PC-9 (cell line): ENCODE measurements at regions not wholly inside any gene's neighbourhood (a gene's known extent, or its start where the extent isn't known, plus 50 kb on each side); places are given as distances from the start of the nearest gene placed in this dataset.

Experiments used
- BruUV-seq: library from RNA; stranded (reverse); fragments of 400-500 nt; replicated peaks from 2 replicates; lab custom pipeline; 2021; lab: Mats Ljungman, UMichigan
- CTCF ChIA-PET: fragments of 300-600 bp; sonication (Branson Sonifier 250); formaldehyde crosslinking; loops from one replicate; lab custom pipeline; 2022; ENCODE audit warnings: antibody characterized with exemption; lab: Charles Lee
- POLR2A ChIA-PET: fragments of 300-600 bp; sonication (Branson Sonifier 250); formaldehyde crosslinking; loops from one replicate; lab custom pipeline; 2022; ENCODE audit warnings: antibody characterized with exemption; ENCODE audit not compliant: unreplicated experiment; lab: Charles Lee
- DNase-seq, 2 experiments: peaks; one replicate each; pipeline versions ENCODE4 v3.0.0 to v3.0.0-alpha.2; 2015 to 2022; ENCODE audit warnings: mixed read lengths in 1 of 2
- H2AFZ ChIP-seq: fragments of 200-600 bp; sonication (generic); 2 replicates; pipeline ENCODE4 v1.8.1; 2017; ENCODE audit warnings: antibody characterized with exemption
- H3F3A ChIP-seq: fragments of 200-600 bp; sonication (generic); 2 replicates; pipeline ENCODE4 v1.8.1; 2017; ENCODE audit warnings: antibody characterized with exemption, mild to moderate bottlenecking, low read depth; ENCODE audit not compliant: insufficient read depth
- H3K27ac ChIP-seq: fragments of 200-600 bp; sonication (generic); 2 replicates; pipeline ENCODE4 v1.6.1; 2016; ENCODE audit warnings: mixed run types
- H3K27me3 ChIP-seq: fragments of 200-600 bp; sonication (generic); 2 replicates; pipeline ENCODE4 v1.6.1; 2016; ENCODE audit warnings: low read depth, mixed run types; ENCODE audit not compliant: insufficient read depth
- H3K36me3 ChIP-seq: fragments of 200-600 bp; sonication (generic); 2 replicates; pipeline ENCODE4 v1.6.1; 2016; ENCODE audit warnings: low read depth, mixed run types
- H3K4me1 ChIP-seq: fragments of 200-600 bp; sonication (generic); replicated peaks from 2 replicates; pipeline ENCODE4 v1.6.1; 2016; ENCODE audit warnings: mixed run types; ENCODE audit not compliant: insufficient read depth
- H3K4me2 ChIP-seq: fragments of 200-600 bp; sonication (generic); 2 replicates; pipeline ENCODE4 v1.6.1; 2017; ENCODE audit warnings: mixed run types
- H3K4me3 ChIP-seq: fragments of 200-600 bp; sonication (generic); 2 replicates; pipeline ENCODE4 v1.6.1; 2016; ENCODE audit warnings: mixed run types
- H3K79me2 ChIP-seq: fragments of 200-600 bp; sonication (generic); 2 replicates; pipeline ENCODE4 v1.6.1; 2017; ENCODE audit warnings: low read depth, mixed run types
- H3K9me2 ChIP-seq: fragments of 200-600 bp; sonication (generic); 2 replicates; pipeline ENCODE4 v1.8.1; 2017; ENCODE audit warnings: mild to moderate bottlenecking; ENCODE audit not compliant: insufficient read depth
- H3K9me3 ChIP-seq: fragments of 200-600 bp; sonication (generic); 2 replicates; pipeline ENCODE4 v1.8.1; 2016; ENCODE audit warnings: low read depth; ENCODE audit not compliant: insufficient read depth
- H4K20me1 ChIP-seq: fragments of 200-600 bp; sonication (generic); 2 replicates; pipeline ENCODE4 v1.8.1; 2017; ENCODE audit not compliant: insufficient read depth
- EZH2 ChIP-seq: fragments of 200-600 bp; sonication (generic); IDR thresholded peaks from 2 replicates; pipeline ENCODE4 v1.8.0; 2017; ENCODE audit warnings: antibody characterized with exemption, low read depth
- intact Hi-C: fragments of 100-400 bp; cut with micrococcal nuclease; formaldehyde crosslinking; loops from one replicate; pipeline ENCODE4 v1.10.0; 2022; ENCODE audit not compliant: unreplicated experiment
- TF ChIP-seq, protein P1 (sequence below): fragments of 200-600 bp; sonication (generic); conservative IDR thresholded peaks from 2 replicates; pipeline ENCODE4 v1.6.1; 2017; ENCODE audit warnings: mixed run types, antibody characterized with exemption, mild to moderate bottlenecking, moderate library complexity

DNA sequence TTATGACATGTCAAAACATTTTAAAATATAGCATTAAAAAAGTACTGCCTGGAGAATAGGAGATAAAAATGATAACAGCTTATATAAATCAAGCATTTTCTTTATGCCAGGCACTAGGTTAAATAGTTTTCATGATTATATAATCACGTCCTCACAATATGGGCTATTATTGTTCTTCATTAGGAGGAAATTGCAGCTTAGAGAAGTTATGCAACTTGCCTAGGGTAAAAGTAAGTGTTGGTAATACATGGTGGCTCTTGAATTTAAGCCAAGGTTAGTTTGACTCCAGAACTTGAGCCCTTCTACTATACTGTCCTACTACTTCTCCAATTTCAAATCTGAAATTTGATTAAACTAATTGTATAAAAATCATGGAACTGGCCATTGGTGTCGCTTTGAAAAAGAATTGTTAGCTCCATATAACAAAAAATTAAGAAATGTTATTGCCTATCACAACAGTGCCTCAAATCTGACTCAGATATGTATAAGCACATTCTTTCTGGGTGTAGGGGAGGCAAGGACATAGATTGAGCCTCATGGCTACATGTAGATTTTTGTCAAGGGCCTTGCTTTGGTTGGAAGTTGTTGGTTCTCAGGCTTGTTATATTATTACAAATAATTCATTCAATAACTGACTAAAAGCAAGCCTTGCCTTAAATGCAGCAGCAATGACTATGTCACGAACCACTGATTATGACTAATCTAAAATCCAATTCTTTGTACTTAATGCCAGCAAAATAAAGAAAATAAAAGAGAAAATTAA is 223.5 kb upstream of the DAB2 start:
- Histone ChIP-seq H3K36me3 (no peaks in the 10 kb centered on the region), H3K4me1 (0 out of 2 replicates have a peak, but pooled peaks cover 4% of the 10 kb centered on the region), H3K27ac (no peak overlapping the region), H3K4me3 (no peak overlapping the region), H2AFZ (no peak overlapping the region), H3K9me2 (no peaks in the 10 kb centered on the region), H3K27me3 (no peaks in the 10 kb centered on the region), H3F3A (no peaks in the 10 kb centered on the region), H4K20me1 (no peaks in the 10 kb centered on the region), H3K9me3 (no peaks in the 10 kb centered on the region; the same call in 1 of the 2 replicates), H3K4me2 (no peak overlapping the region), H3K79me2 (no peaks in the 10 kb centered on the region)
- ChIA-PET POLR2A (interaction anchor here (0.9 kb wide), 1 partner anchor 1510 kb away, joined by 9 read pairs; no protein-coding TSS in a partner anchor), CTCF (interaction anchor here (1.0 to 1.3 kb wide), 2 partner anchors 28 to 43 kb away, joined by 4 read pairs; no protein-coding TSS in a partner anchor)
- BruUV-seq = no TSS peak
- intact Hi-C loops = loop anchor here (2.0 to 5.0 kb wide), 4 partner anchors 47 to 1089 kb away; no protein-coding TSS in a partner anchor
- TF ChIP-seq, protein P1, sequence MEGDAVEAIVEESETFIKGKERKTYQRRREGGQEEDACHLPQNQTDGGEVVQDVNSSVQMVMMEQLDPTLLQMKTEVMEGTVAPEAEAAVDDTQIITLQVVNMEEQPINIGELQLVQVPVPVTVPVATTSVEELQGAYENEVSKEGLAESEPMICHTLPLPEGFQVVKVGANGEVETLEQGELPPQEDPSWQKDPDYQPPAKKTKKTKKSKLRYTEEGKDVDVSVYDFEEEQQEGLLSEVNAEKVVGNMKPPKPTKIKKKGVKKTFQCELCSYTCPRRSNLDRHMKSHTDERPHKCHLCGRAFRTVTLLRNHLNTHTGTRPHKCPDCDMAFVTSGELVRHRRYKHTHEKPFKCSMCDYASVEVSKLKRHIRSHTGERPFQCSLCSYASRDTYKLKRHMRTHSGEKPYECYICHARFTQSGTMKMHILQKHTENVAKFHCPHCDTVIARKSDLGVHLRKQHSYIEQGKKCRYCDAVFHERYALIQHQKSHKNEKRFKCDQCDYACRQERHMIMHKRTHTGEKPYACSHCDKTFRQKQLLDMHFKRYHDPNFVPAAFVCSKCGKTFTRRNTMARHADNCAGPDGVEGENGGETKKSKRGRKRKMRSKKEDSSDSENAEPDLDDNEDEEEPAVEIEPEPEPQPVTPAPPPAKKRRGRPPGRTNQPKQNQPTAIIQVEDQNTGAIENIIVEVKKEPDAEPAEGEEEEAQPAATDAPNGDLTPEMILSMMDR = no peak
- no peak for TF ChIP-seq EZH2
- no peak for DNase-seq

DNA sequence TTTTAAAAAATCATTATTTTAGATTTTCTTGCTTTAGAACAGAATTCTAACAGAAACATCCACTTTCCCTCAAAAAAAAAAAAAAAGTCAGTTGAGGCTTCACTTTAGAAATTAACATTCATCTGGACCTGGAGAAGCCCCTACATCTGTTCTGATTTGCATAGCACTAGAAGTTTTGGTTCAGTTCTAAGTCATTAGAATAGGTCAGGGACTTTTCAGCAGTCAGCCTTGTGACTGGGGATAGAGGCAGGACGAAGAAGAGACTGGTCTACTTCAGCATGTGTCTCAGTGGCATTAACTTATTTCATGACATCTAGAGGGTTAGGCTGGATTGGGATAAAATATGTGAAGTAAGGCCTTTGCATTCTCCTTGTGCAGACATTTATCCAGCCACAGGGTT is 215.8 kb upstream of the DAB2 start:
- Histone ChIP-seq H3K27ac (no peak overlapping the region; the same call in 1 of the 2 replicates), H3F3A (peaks cover 11% of the 10 kb centered on the region), H3K9me3 (no peaks in the 10 kb centered on the region), H4K20me1 (no peaks in the 10 kb centered on the region), H3K36me3 (no peaks in the 10 kb centered on the region), H3K4me2 (no peak overlapping the region), H3K27me3 (no peaks in the 10 kb centered on the region), H2AFZ (no peak overlapping the region), H3K4me1 (peaks cover 28% of the 10 kb centered on the region), H3K9me2 (no peaks in the 10 kb centered on the region), H3K79me2 (no peaks in the 10 kb centered on the region), H3K4me3 (no peak overlapping the region)
- ChIA-PET POLR2A (no interaction called here), CTCF (interaction anchor here (0.7 kb wide), 1 partner anchor 109 kb away, joined by 7 read pairs; no protein-coding TSS in a partner anchor)
- intact Hi-C loops = no loop called here
- TF ChIP-seq, protein P1 = no peak
- TF ChIP-seq EZH2 = no peak
- no peak for DNase-seq
- BruUV-seq = no TSS peak

- DNase-seq = peak in 1 of 2 experiments; percentile 42
- BruUV-seq = no TSS peak
- Histone ChIP-seq H3K4me2 (0 out of 2 replicates have a peak overlapping the region, but pooled peaks have one; percentile 0), H3K27me3 (no peaks in the 10 kb centered on the region), H3K27ac (peak overlapping the region; percentile 52), H3K79me2 (no peaks in the 10 kb centered on the region), H3K36me3 (no peaks in the 10 kb centered on the region), H3K9me3 (no peaks in the 10 kb centered on the region), H4K20me1 (no peaks in the 10 kb centered on the region), H3K4me1 (peaks cover 28% of the 10 kb centered on the region), H2AFZ (peak overlapping the region; percentile 62), H3F3A (peaks cover 11% of the 10 kb centered on the region), H3K9me2 (no peaks in the 10 kb centered on the region), H3K4me3 (no peak overlapping the region)
- POLR2A ChIA-PET = no interaction called here
- CTCF ChIA-PET = interaction anchor here (0.7 to 1.5 kb wide), 2 partner anchors 15 to 109 kb away, joined by 5 to 7 read pairs; no protein-coding TSS in a partner anchor
- TF ChIP-seq, protein P1 = no peak
- no peak for TF ChIP-seq EZH2
- intact Hi-C loops = no loop called here
Observed at GRCh38 chr5:39639618-39640089, 214.9 kb upstream of the DAB2 start.
